AG04450 (cell line): ENCODE measurements at regions not wholly inside any gene's neighbourhood (a gene's known extent, or its start where the extent isn't known, plus 50 kb on each side); places are given as distances from the start of the nearest gene placed in this dataset.

ENCODE experiments used
- CTCF ChIA-PET: fragments of 300-600, 350-600 bp; formaldehyde crosslinking; extraction: SDS; loops from one replicate; lab custom pipeline; 2022; ENCODE audit warnings: antibody characterized with exemption, inconsistent platforms; lab: Charles Lee
- POLR2A ChIA-PET: fragments of 350-600 bp; formaldehyde crosslinking; extraction: SDS; loops from one replicate; lab custom pipeline; 2021; ENCODE audit warnings: antibody characterized with exemption, inconsistent platforms; lab: Yijun Ruan, JAX
- DNase-seq: peaks from one replicate; pipeline ENCODE4 v3.0.0-alpha.2; 2011; ENCODE audit warnings: low read depth, low spot score
- H3K27ac ChIP-seq: one replicate; pipeline ENCODE4 v1.5.1; 2012; ENCODE audit warnings: low read depth, low read length, control low read depth
- H3K27me3 ChIP-seq: one replicate; pipeline ENCODE4 v1.6.0; 2012; ENCODE audit warnings: low read length; ENCODE audit not compliant: control insufficient read depth, insufficient read depth
- H3K4me3 ChIP-seq: 2 replicates; pipeline ENCODE4 v1.5.1; 2011; ENCODE audit warnings: mild to moderate bottlenecking, low read depth, low read length, control low read depth
- H3K9me3 ChIP-seq: 2 replicates; pipeline ENCODE4 v1.5.1; 2012; ENCODE audit warnings: low read length; ENCODE audit not compliant: control insufficient read depth, insufficient read depth
- TF ChIP-seq, protein P1 (sequence below): IDR thresholded peaks from 2 replicates; pipeline ENCODE4 v1.5.1; 2011; ENCODE audit warnings: low read depth, low read length, control low read depth, inconsistent platforms

GRCh38 chr5:166431456-166431855 is 1860.0 kb upstream of the WWC1 start:
- ChIA-PET POLR2A (no interaction called here), CTCF (no interaction called here)
- Histone ChIP-seq H3K27me3 (no peaks in the 10 kb centered on the region), H3K9me3 (peaks cover 20% of the 10 kb centered on the region), H3K4me3 (no peak overlapping the region), H3K27ac (no peak overlapping the region)
- DNase-seq = no peak
- TF ChIP-seq, protein P1, sequence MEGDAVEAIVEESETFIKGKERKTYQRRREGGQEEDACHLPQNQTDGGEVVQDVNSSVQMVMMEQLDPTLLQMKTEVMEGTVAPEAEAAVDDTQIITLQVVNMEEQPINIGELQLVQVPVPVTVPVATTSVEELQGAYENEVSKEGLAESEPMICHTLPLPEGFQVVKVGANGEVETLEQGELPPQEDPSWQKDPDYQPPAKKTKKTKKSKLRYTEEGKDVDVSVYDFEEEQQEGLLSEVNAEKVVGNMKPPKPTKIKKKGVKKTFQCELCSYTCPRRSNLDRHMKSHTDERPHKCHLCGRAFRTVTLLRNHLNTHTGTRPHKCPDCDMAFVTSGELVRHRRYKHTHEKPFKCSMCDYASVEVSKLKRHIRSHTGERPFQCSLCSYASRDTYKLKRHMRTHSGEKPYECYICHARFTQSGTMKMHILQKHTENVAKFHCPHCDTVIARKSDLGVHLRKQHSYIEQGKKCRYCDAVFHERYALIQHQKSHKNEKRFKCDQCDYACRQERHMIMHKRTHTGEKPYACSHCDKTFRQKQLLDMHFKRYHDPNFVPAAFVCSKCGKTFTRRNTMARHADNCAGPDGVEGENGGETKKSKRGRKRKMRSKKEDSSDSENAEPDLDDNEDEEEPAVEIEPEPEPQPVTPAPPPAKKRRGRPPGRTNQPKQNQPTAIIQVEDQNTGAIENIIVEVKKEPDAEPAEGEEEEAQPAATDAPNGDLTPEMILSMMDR = no peak

GRCh38 chr5:166433679-166434078 is 1857.8 kb upstream of the WWC1 start:
- no peak overlapping the region for H3K27ac ChIP-seq
- no peak overlapping the region for H3K4me3 ChIP-seq
- TF ChIP-seq, protein P1 = no peak
- peaks cover 15% of the 10 kb centered on the region for H3K9me3 ChIP-seq
- no peaks in the 10 kb centered on the region for H3K27me3 ChIP-seq
- DNase-seq = no peak
- ChIA-PET POLR2A (no interaction called here), CTCF (no interaction called here)

GRCh38 chr5:166436872-166437271 is 1854.6 kb upstream of the WWC1 start:
- no peaks in the 10 kb centered on the region for H3K27me3 ChIP-seq
- ChIA-PET POLR2A (no interaction called here), CTCF (no interaction called here)
- no peak overlapping the region for H3K27ac ChIP-seq
- H3K4me3 ChIP-seq = no peak overlapping the region
- H3K9me3 ChIP-seq = peaks cover 10% of the 10 kb centered on the region
- TF ChIP-seq, protein P1 = no peak
- DNase-seq = no peak

GRCh38 chr5:166486348-166486747 is 1805.1 kb upstream of the WWC1 start:
- ChIA-PET POLR2A (no interaction called here), CTCF (no interaction called here)
- TF ChIP-seq, protein P1 = no peak
- Histone ChIP-seq H3K9me3 (peaks cover 22% of the 10 kb centered on the region), H3K27ac (no peak overlapping the region), H3K27me3 (no peaks in the 10 kb centered on the region), H3K4me3 (no peak overlapping the region)
- DNase-seq = no peak

DNA sequence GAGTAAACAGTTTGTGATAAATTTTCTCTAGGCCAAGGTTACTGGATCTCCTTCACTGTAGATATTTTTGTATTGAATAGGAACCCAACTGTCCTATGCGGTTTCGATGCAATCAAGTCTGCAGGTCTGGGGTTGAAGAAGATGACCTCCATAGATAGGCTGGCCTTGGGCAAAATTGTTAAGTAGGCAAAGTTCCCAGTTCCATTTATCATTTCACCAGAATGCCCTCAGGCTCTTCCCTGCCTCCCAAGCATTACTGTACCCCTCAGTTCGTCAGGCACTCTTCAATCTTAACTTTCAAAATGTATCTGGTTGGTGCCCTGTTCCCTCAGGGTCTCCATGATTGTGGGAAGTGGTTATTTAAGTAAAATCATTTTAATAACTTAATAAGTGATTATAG is 1802.9 kb upstream of the WWC1 start:
- POLR2A ChIA-PET = no interaction called here

More for the DNA sequence above, 1802.9 kb upstream of the WWC1 start:
- no peaks in the 10 kb centered on the region for H3K27me3 ChIP-seq
- H3K27ac ChIP-seq = no peak overlapping the region
- no peak overlapping the region for H3K4me3 ChIP-seq
- CTCF ChIA-PET = no interaction called here
- peaks cover 25% of the 10 kb centered on the region for H3K9me3 ChIP-seq
- TF ChIP-seq, protein P1 = no peak
- no peak for DNase-seq
